Keratinocyte (primary cell): ENCODE measurements at regions not wholly inside any gene's neighbourhood (a gene's known extent, or its start where the extent isn't known, plus 50 kb on each side); places are given as distances from the start of the nearest gene placed in this dataset.

Source experiments
- DNase-seq: peaks from one replicate; pipeline ENCODE4 v3.0.0-alpha.2; 2011; ENCODE audit warnings: low read depth, missing footprints, low spot score
- FAIRE-seq: peaks from 2 replicates; lab custom pipeline; 2011; peaks lifted over from hg19 to GRCh38; lab: Jason Lieb, UNC
- H2AFZ ChIP-seq: 2 replicates; pipeline ENCODE4 v1.6.0; 2012; ENCODE audit warnings: low read length, control low read depth, inconsistent platforms; ENCODE audit not compliant: control insufficient read depth
- H3K27ac ChIP-seq: 2 replicates; pipeline ENCODE4 v1.5.1; 2011; ENCODE audit warnings: low read length; ENCODE audit not compliant: control insufficient read depth, insufficient read depth
- H3K27me3 ChIP-seq: 3 replicates; pipeline ENCODE4 v1.6.0; 2011; ENCODE audit warnings: low read length; ENCODE audit not compliant: control insufficient read depth, insufficient read depth; ENCODE audit errors: extremely low read depth
- H3K36me3 ChIP-seq, 2 experiments: 2 replicates in 1 of 2; 3 replicates in 1 of 2; pipeline ENCODE4 v1.5.1; 2011; ENCODE audit warnings: low read length in 2 of 2, mild to moderate bottlenecking in 1 of 2; ENCODE audit not compliant: control insufficient read depth in 2 of 2, insufficient read depth in 2 of 2; ENCODE audit errors: extremely low read depth in 1 of 2
- H3K4me1 ChIP-seq: 3 replicates; pipeline ENCODE4 v1.5.1; 2011; ENCODE audit warnings: low read length; ENCODE audit not compliant: control insufficient read depth, insufficient read depth; ENCODE audit errors: extremely low read depth
- H3K4me2 ChIP-seq: 3 replicates; pipeline ENCODE4 v1.6.0; 2011; ENCODE audit warnings: low read depth, low read length; ENCODE audit not compliant: control insufficient read depth, insufficient read depth; ENCODE audit errors: extremely low read depth
- H3K4me3 ChIP-seq, 3 experiments: fragments of 200-600 bp in 1 of 3; sonication (generic) in 1 of 3; 2 replicates in 2 of 3; 3 replicates in 1 of 3; pipeline ENCODE4 v1.5.1; 2011 to 2016; ENCODE audit warnings: low read length in 3 of 3, mild to moderate bottlenecking in 3 of 3, control low read depth in 2 of 3, inconsistent platforms in 1 of 3, low read depth in 1 of 3, mixed read lengths in 1 of 3, mixed run types in 1 of 3, moderate library complexity in 1 of 3; ENCODE audit not compliant: control insufficient read depth in 2 of 3, insufficient read depth in 2 of 3; ENCODE audit errors: extremely low read depth in 1 of 3
- H3K79me2 ChIP-seq: 2 replicates; pipeline ENCODE4 v1.6.0; 2012; ENCODE audit warnings: low read length; ENCODE audit not compliant: control insufficient read depth, insufficient read depth
- H3K9ac ChIP-seq: 3 replicates; pipeline ENCODE4 v1.6.0; 2011; ENCODE audit warnings: low read length; ENCODE audit not compliant: control insufficient read depth, insufficient read depth; ENCODE audit errors: extremely low read depth
- H3K9me1 ChIP-seq: 3 replicates; pipeline ENCODE4 v1.6.0; 2011; ENCODE audit warnings: low read length; ENCODE audit not compliant: control insufficient read depth, insufficient read depth; ENCODE audit errors: extremely low read depth
- H3K9me3 ChIP-seq: 2 replicates; pipeline ENCODE4 v1.5.1; 2012; ENCODE audit warnings: low read depth, low read length; ENCODE audit not compliant: control insufficient read depth
- H4K20me1 ChIP-seq: 3 replicates; pipeline ENCODE4 v1.6.0; 2011; ENCODE audit warnings: low read length; ENCODE audit not compliant: control insufficient read depth, insufficient read depth; ENCODE audit errors: extremely low read depth
- EZH2 ChIP-seq: IDR thresholded peaks from one replicate; pipeline ENCODE4 v1.6.1; 2012; ENCODE audit warnings: inconsistent platforms, mild to moderate bottlenecking, low read length, moderate library complexity
- dilution Hi-C: fragments of 300-500 bp; cut with MboI; formaldehyde crosslinking; loops from one replicate; pipeline ENCODE4 v1.7.0; 2020; ENCODE audit warnings: low sequenced_read_pairs; ENCODE audit not compliant: extremely low pct_ligation_motif_present
- TF ChIP-seq, protein P1 (sequence below), 3 experiments: IDR thresholded peaks in 1 of 3; conservative IDR thresholded peaks in 1 of 3; optimal IDR thresholded peaks in 1 of 3; 2 replicates in 2 of 3; 3 replicates in 1 of 3; pipeline versions ENCODE3 to v1.5.1; 2011; ENCODE audit warnings: low read length in 3 of 3, mild to moderate bottlenecking in 3 of 3, moderate library complexity in 2 of 3, control low read depth in 1 of 3, inconsistent platforms in 1 of 3; ENCODE audit not compliant: insufficient read depth in 2 of 3; ENCODE audit errors: extremely low read depth in 1 of 3

DNA sequence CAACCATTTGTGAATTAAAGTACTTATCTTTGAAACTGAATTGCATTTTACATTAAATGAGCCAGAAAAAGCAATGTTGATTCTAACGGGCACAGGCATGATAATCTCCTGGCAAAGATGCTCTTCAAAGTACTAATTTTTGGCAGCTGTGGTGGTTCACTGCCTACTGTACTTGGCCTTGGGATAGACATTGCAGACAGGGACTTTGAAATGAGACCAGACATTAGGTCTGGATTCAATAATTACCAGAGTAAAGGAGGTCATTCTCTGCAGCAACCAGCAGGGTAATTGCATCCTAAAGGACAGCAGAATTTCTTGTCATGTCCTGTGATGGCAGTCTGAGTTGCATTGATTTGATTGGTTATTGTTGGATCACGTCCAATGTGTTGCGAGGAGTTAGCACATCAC is 986.5 kb downstream of the TDRD15 start:
- Histone ChIP-seq H3K36me3 (no peaks in the 10 kb centered on the region), H3K4me2 (no peak overlapping the region), H2AFZ (no peak overlapping the region), H3K4me1 (no peaks in the 10 kb centered on the region), H3K27me3 (no peaks in the 10 kb centered on the region), H3K9ac (no peak overlapping the region), H4K20me1 (no peaks in the 10 kb centered on the region), H3K27ac (no peak overlapping the region), H3K9me3 (no peaks in the 10 kb centered on the region), H3K9me1 (no peaks in the 10 kb centered on the region), H3K4me3 (no peak overlapping the region), H3K79me2 (no peaks in the 10 kb centered on the region)
- dilution Hi-C loops: no loop called here
- TF ChIP-seq, protein P1, sequence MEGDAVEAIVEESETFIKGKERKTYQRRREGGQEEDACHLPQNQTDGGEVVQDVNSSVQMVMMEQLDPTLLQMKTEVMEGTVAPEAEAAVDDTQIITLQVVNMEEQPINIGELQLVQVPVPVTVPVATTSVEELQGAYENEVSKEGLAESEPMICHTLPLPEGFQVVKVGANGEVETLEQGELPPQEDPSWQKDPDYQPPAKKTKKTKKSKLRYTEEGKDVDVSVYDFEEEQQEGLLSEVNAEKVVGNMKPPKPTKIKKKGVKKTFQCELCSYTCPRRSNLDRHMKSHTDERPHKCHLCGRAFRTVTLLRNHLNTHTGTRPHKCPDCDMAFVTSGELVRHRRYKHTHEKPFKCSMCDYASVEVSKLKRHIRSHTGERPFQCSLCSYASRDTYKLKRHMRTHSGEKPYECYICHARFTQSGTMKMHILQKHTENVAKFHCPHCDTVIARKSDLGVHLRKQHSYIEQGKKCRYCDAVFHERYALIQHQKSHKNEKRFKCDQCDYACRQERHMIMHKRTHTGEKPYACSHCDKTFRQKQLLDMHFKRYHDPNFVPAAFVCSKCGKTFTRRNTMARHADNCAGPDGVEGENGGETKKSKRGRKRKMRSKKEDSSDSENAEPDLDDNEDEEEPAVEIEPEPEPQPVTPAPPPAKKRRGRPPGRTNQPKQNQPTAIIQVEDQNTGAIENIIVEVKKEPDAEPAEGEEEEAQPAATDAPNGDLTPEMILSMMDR (optimal IDR thresholded peaks at IDR 0.05 in 1 of 3, IDR thresholded peaks at IDR 0.05 in 1 of 3, conservative IDR thresholded peaks at IDR 0.05 in 1 of 3; ENCODE audit: extremely low read depth in 1 of 3, insufficient read depth in 2 of 3, low read length in 3 of 3): no peak
- TF ChIP-seq EZH2: no peak
- DNase-seq: no peak
- no peak for FAIRE-seq

DNA sequence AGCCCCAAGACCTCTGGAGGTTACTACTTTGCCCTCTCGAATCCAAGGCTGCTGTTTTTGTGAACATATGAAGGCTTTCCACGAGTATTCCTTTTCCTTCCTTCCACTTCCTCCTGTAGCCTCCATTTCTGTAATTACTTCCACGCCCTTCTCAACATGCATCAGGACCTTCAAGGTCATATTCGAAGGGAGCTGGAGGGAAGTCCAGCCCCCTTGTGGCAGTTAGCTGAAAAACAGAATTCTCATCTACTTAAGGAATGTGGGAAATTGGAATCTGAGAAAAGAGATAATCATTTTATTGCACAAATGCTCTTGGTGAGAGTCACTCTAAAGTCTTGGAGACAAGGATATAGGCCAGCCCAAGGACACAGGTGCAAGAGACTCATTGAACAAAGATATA is 1000.2 kb downstream of the TDRD15 start:
- Histone ChIP-seq H3K9me3 (no peaks in the 10 kb centered on the region), H3K27ac (no peak overlapping the region), H3K36me3 (no peaks in the 10 kb centered on the region), H3K4me2 (no peak overlapping the region), H4K20me1 (no peaks in the 10 kb centered on the region), H3K9ac (no peak overlapping the region), H3K4me3 (no peak overlapping the region), H2AFZ (no peak overlapping the region), H3K4me1 (no peaks in the 10 kb centered on the region), H3K79me2 (no peaks in the 10 kb centered on the region), H3K27me3 (no peaks in the 10 kb centered on the region), H3K9me1 (no peaks in the 10 kb centered on the region)
- FAIRE-seq (no peak), DNase-seq (no peak)
- dilution Hi-C loops: no loop called here
- TF ChIP-seq EZH2: no peak
- TF ChIP-seq, protein P1 (optimal IDR thresholded peaks at IDR 0.05 in 1 of 3, IDR thresholded peaks at IDR 0.05 in 1 of 3, conservative IDR thresholded peaks at IDR 0.05 in 1 of 3; ENCODE audit: extremely low read depth in 1 of 3, insufficient read depth in 2 of 3, low read length in 3 of 3): no peak
